ENCODE measurements at regions not wholly inside any gene's neighbourhood (a gene's known extent, or its start where the extent isn't known, plus 50 kb on each side); places are given as distances from the start of the nearest gene placed in this dataset.

GRCh38 chr2:145273840-145274239 lies 753.9 kb upstream of the ZEB2 start:
- ATAC-seq = no peak
- no peak for TF ChIP-seq TSHZ2 (CRISPR knock-in tag; IDR thresholded peaks at IDR 0.05)
- no peak for TF ChIP-seq CSRNP3 (CRISPR knock-in tag; IDR thresholded peaks at IDR 0.05)

GRCh38 chr2:145268931-145269330 lies 749.0 kb upstream of the ZEB2 start:
- TF ChIP-seq POU6F1 (CRISPR knock-in tag; IDR thresholded peaks at IDR 0.05; ENCODE audit: borderline replicate concordance, low read depth) = no peak
- ATAC-seq = no peak

GRCh38 chr2:145267451-145267850 lies 747.5 kb upstream of the ZEB2 start:
- ATAC-seq = no peak
- TF ChIP-seq CSRNP3 (CRISPR knock-in tag; IDR thresholded peaks at IDR 0.05) = no peak
- no peak for TF ChIP-seq TCF4 (CRISPR knock-in tag; IDR thresholded peaks at IDR 0.05; ENCODE audit: borderline replicate concordance)
- no peak for TF ChIP-seq RARB (CRISPR knock-in tag; IDR thresholded peaks at IDR 0.05)
- no peak for TF ChIP-seq ARNTL (CRISPR knock-in tag; IDR thresholded peaks at IDR 0.05; ENCODE audit: borderline replicate concordance, low read depth)
- no peak for TF ChIP-seq CSDC2 (CRISPR knock-in tag; IDR thresholded peaks at IDR 0.05)
- TF ChIP-seq ZNF8 (CRISPR knock-in tag; IDR thresholded peaks at IDR 0.05) = no peak
- no peak for TF ChIP-seq TOX (CRISPR knock-in tag; IDR thresholded peaks at IDR 0.05; ENCODE audit: borderline replicate concordance)
- no peak for TF ChIP-seq SNAI2 (CRISPR knock-in tag; IDR thresholded peaks at IDR 0.05)
- TF ChIP-seq PATZ1 (CRISPR knock-in tag; IDR thresholded peaks at IDR 0.05; ENCODE audit: borderline replicate concordance) = no peak
- no peak for TF ChIP-seq PPARA (CRISPR knock-in tag; IDR thresholded peaks at IDR 0.05; ENCODE audit: borderline replicate concordance)

GRCh38 chr2:145265244-145265643 lies 745.3 kb upstream of the ZEB2 start:
- TF ChIP-seq ISL1 (CRISPR knock-in tag; IDR thresholded peaks at IDR 0.05) (no peak), TCF4 (CRISPR knock-in tag; IDR thresholded peaks at IDR 0.05; ENCODE audit: borderline replicate concordance) (no peak), GLIS3 (CRISPR knock-in tag; IDR thresholded peaks at IDR 0.05) (no peak), RARB (CRISPR knock-in tag; IDR thresholded peaks at IDR 0.05) (no peak), ZNF8 (CRISPR knock-in tag; IDR thresholded peaks at IDR 0.05) (no peak)
- ATAC-seq = no peak

- no peak for ATAC-seq
- TF ChIP-seq ZFP30 (CRISPR knock-in tag; IDR thresholded peaks at IDR 0.05) = no peak
- no peak for TF ChIP-seq PPARA (CRISPR knock-in tag; IDR thresholded peaks at IDR 0.05; ENCODE audit: borderline replicate concordance)
- no peak for TF ChIP-seq TSHZ2 (CRISPR knock-in tag; IDR thresholded peaks at IDR 0.05)
- TF ChIP-seq CSRNP3 (CRISPR knock-in tag; IDR thresholded peaks at IDR 0.05) = no peak
- TF ChIP-seq ZNF565 (CRISPR knock-in tag; conservative IDR thresholded peaks at IDR 0.05; ENCODE audit: low read depth) = no peak
- no peak for TF ChIP-seq ZFP3 (CRISPR knock-in tag; IDR thresholded peaks at IDR 0.05)
- no peak for TF ChIP-seq ZNF8 (CRISPR knock-in tag; IDR thresholded peaks at IDR 0.05)
- TF ChIP-seq ZC3H10 (CRISPR knock-in tag; IDR thresholded peaks at IDR 0.05) = no peak
- TF ChIP-seq PATZ1 (CRISPR knock-in tag; IDR thresholded peaks at IDR 0.05; ENCODE audit: borderline replicate concordance) = no peak
Measured at GRCh38 chr2:145260674-145261073, 740.8 kb upstream of the ZEB2 start.
